H1 (cell line): ENCODE measurements at regions not wholly inside any gene's neighbourhood (a gene's known extent, or its start where the extent isn't known, plus 50 kb on each side); places are given as distances from the start of the nearest gene placed in this dataset.

Experiments
- CEBPB ChIP-seq: IDR thresholded peaks from 2 replicates; pipeline ENCODE4 v1.6.1; 2012; ENCODE audit warnings: low read depth, low read length
- POLR2A ChIP-seq, 2 experiments: IDR thresholded peaks; 1 replicate in 1 of 2; 2 replicates in 1 of 2; pipeline ENCODE4 v1.6.1; 2011; ENCODE audit warnings: low read depth in 2 of 2, low read length in 2 of 2, mild to moderate bottlenecking in 2 of 2; ENCODE audit errors: control extremely low read depth in 1 of 2
- TF ChIP-seq, protein P1 (sequence below): IDR thresholded peaks from 2 replicates; pipeline ENCODE4 v1.6.1; 2011; ENCODE audit warnings: low read depth, mild to moderate bottlenecking, low read length; ENCODE audit not compliant: insufficient read depth
- TF ChIP-seq, protein P2 (sequence below), 3 experiments: IDR thresholded peaks; 1 replicate in 2 of 3; 2 replicates in 1 of 3; pipeline versions ENCODE4 v1.5.1 to v1.6.1; 2011; ENCODE audit warnings: low read length in 3 of 3, mild to moderate bottlenecking in 3 of 3, inconsistent platforms in 2 of 3, low read depth in 1 of 3, moderate library complexity in 1 of 3; ENCODE audit not compliant: insufficient read depth in 1 of 3; ENCODE audit errors: control extremely low read depth in 1 of 3

DNA sequence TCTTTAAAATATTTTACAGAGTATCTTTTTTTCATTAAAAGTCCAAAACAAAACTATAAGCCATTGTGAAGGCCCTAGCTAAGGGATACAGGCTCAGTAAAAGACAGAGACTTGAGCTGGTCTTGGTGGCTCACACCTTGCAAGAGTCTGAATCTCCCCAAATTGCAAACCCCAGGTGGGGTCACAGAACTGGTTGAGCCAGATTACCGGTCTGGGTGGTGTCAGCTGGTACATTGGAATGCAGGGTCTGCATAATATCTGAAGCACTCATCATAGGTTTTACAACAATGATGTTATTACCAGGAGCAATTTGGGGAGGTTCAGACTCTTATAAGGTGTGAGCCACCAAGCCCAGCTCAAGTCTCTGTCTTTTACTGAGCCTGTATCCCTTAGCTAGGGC lies 201.2 kb upstream of the ARPP21 start:
- TF ChIP-seq POLR2A (IDR thresholded peaks at IDR 0.05; ENCODE audit: control extremely low read depth in 1 of 2, low read depth in 2 of 2, low read length in 2 of 2) (no peak), CEBPB (no peak)
- TF ChIP-seq, protein P1, sequence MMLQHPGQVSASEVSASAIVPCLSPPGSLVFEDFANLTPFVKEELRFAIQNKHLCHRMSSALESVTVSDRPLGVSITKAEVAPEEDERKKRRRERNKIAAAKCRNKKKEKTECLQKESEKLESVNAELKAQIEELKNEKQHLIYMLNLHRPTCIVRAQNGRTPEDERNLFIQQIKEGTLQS = no peak
- TF ChIP-seq, protein P2, sequence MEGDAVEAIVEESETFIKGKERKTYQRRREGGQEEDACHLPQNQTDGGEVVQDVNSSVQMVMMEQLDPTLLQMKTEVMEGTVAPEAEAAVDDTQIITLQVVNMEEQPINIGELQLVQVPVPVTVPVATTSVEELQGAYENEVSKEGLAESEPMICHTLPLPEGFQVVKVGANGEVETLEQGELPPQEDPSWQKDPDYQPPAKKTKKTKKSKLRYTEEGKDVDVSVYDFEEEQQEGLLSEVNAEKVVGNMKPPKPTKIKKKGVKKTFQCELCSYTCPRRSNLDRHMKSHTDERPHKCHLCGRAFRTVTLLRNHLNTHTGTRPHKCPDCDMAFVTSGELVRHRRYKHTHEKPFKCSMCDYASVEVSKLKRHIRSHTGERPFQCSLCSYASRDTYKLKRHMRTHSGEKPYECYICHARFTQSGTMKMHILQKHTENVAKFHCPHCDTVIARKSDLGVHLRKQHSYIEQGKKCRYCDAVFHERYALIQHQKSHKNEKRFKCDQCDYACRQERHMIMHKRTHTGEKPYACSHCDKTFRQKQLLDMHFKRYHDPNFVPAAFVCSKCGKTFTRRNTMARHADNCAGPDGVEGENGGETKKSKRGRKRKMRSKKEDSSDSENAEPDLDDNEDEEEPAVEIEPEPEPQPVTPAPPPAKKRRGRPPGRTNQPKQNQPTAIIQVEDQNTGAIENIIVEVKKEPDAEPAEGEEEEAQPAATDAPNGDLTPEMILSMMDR (IDR thresholded peaks at IDR 0.05; ENCODE audit: control extremely low read depth in 1 of 3, insufficient read depth in 1 of 3, low read depth in 1 of 3, low read length in 3 of 3) = no peak
